WTC11 (cell line): ENCODE measurements at regions not wholly inside any gene's neighbourhood (a gene's known extent, or its start where the extent isn't known, plus 50 kb on each side); places are given as distances from the start of the nearest gene placed in this dataset.

Source experiments
- ATAC-seq: fragments of 200-7000 bp; cut with Tn5 transposase; 2 replicates; pipeline ENCODE4 v1.10.0; 2021; ENCODE audit warnings: mild to moderate bottlenecking, moderate library complexity
- CTCF ChIA-PET: fragments of 300-600 bp; sonication (Branson Sonifier 250); formaldehyde crosslinking; loops from one replicate; lab custom pipeline; 2021; ENCODE audit warnings: antibody characterized with exemption; lab: Charles Lee
- POLR2A ChIA-PET: fragments of 350-600 bp; sonication (Branson Sonifier 250); formaldehyde crosslinking; loops from one replicate; lab custom pipeline; 2021; ENCODE audit warnings: antibody characterized with exemption; lab: Charles Lee
- DNase-seq: peaks from one replicate; pipeline ENCODE4 v3.0.0; 2021; ENCODE audit warnings: low spot score
- H3K27ac Mint-ChIP-seq: 2 replicates; pipeline ENCODE4 v1.8.0; 2021; ENCODE audit warnings: mixed read lengths
- H3K27me3 Mint-ChIP-seq: 2 replicates; pipeline ENCODE4 v1.8.0; 2021; ENCODE audit warnings: low read depth, mild to moderate bottlenecking, moderate library complexity, mixed read lengths
- H3K36me3 Mint-ChIP-seq: 2 replicates; pipeline ENCODE4 v1.8.0; 2021; ENCODE audit warnings: mixed read lengths
- H3K4me1 Mint-ChIP-seq: 2 replicates; pipeline ENCODE4 v1.8.0; 2022; ENCODE audit warnings: mixed read lengths
- H3K4me3 Mint-ChIP-seq: 2 replicates; pipeline ENCODE4 v1.8.0; 2021; ENCODE audit warnings: mild to moderate bottlenecking, moderate library complexity, mixed read lengths
- H3K9me3 Mint-ChIP-seq: 2 replicates; pipeline ENCODE4 v1.8.0; 2021; ENCODE audit warnings: mixed read lengths
- EMX1 ChIP-seq: fragments of 250-450 bp; sonication (Bioruptor Pico); IDR thresholded peaks from 2 replicates; pipeline ENCODE4 v1.8.0; 2021; ENCODE audit warnings: mild to moderate bottlenecking
- FOXJ3 ChIP-seq: sonication (generic); formaldehyde crosslinking; IDR thresholded peaks from 2 replicates; pipeline ENCODE4 v1.9.0; 2021; ENCODE audit warnings: missing genetic modification reagents, mild to moderate bottlenecking, borderline replicate concordance
- FOXK1 ChIP-seq: sonication (generic); formaldehyde crosslinking; IDR thresholded peaks from 2 replicates; pipeline ENCODE4 v1.8.0; 2022; ENCODE audit warnings: mild to moderate bottlenecking, moderate library complexity, missing genetic modification reagents
- FOXP1 ChIP-seq: sonication (generic); formaldehyde crosslinking; IDR thresholded peaks from 2 replicates; pipeline ENCODE4 v1.8.0; 2022; ENCODE audit warnings: missing genetic modification reagents, mild to moderate bottlenecking, moderate library complexity, borderline replicate concordance
- HMGA2 ChIP-seq: fragments of 250-450 bp; sonication (Bioruptor Pico); IDR thresholded peaks from 2 replicates; pipeline ENCODE4 v1.4.0; 2021; ENCODE audit warnings: mild to moderate bottlenecking, moderate library complexity
- IRF2 ChIP-seq: sonication (generic); formaldehyde crosslinking; IDR thresholded peaks from 2 replicates; pipeline ENCODE4 v1.8.0; 2022; ENCODE audit warnings: low read depth, missing genetic modification reagents, borderline replicate concordance
- JAZF1 ChIP-seq: fragments of 250-450 bp; sonication (Bioruptor Pico); IDR thresholded peaks from 2 replicates; pipeline ENCODE4 v1.9.0; 2021; ENCODE audit warnings: moderate library complexity, mild to moderate bottlenecking, inconsistent platforms
- MAX ChIP-seq: sonication (generic); formaldehyde crosslinking; IDR thresholded peaks from 2 replicates; pipeline ENCODE4 v1.8.0; 2022; ENCODE audit warnings: mild to moderate bottlenecking, missing genetic modification reagents
- NFYB ChIP-seq: sonication (generic); formaldehyde crosslinking; conservative IDR thresholded peaks from 2 replicates; pipeline ENCODE4 v1.8.0; 2022; ENCODE audit warnings: low read depth, missing genetic modification reagents
- NR1H2 ChIP-seq: sonication (generic); formaldehyde crosslinking; IDR thresholded peaks from 2 replicates; pipeline ENCODE4 v1.9.0; 2021; ENCODE audit warnings: mild to moderate bottlenecking, moderate library complexity, missing genetic modification reagents
- NR3C1 ChIP-seq: sonication (generic); formaldehyde crosslinking; conservative IDR thresholded peaks from 2 replicates; pipeline ENCODE4 v1.8.1; 2023; ENCODE audit warnings: low read depth, mild to moderate bottlenecking, missing genetic modification reagents
- SMAD3 ChIP-seq: sonication (generic); formaldehyde crosslinking; IDR thresholded peaks from 2 replicates; pipeline ENCODE4 v1.8.0; 2022; ENCODE audit warnings: missing genetic modification reagents, mild to moderate bottlenecking, borderline replicate concordance
- SMAD4 ChIP-seq: sonication (generic); formaldehyde crosslinking; IDR thresholded peaks from 2 replicates; pipeline ENCODE4 v1.8.0; 2022; ENCODE audit warnings: mild to moderate bottlenecking, missing genetic modification reagents
- TCF7 ChIP-seq: sonication (generic); formaldehyde crosslinking; IDR thresholded peaks from 2 replicates; pipeline ENCODE4 v1.8.0; 2022; ENCODE audit warnings: mild to moderate bottlenecking, low read depth, missing genetic modification reagents, moderate library complexity
- TP53 ChIP-seq: sonication (generic); formaldehyde crosslinking; IDR thresholded peaks from 2 replicates; pipeline ENCODE4 v1.8.1; 2023; ENCODE audit warnings: mild to moderate bottlenecking, missing genetic modification reagents
- ZMAT4 ChIP-seq: fragments of 250-450 bp; sonication (Bioruptor Pico); IDR thresholded peaks from 2 replicates; pipeline ENCODE4 v1.9.0; 2021; ENCODE audit warnings: mild to moderate bottlenecking
- ZNF121 ChIP-seq: sonication (generic); formaldehyde crosslinking; IDR thresholded peaks from 2 replicates; pipeline ENCODE4 v1.8.0; 2023; ENCODE audit warnings: missing genetic modification reagents
- ZNF232 ChIP-seq: sonication (generic); formaldehyde crosslinking; IDR thresholded peaks from 2 replicates; pipeline ENCODE4 v1.8.0; 2022; ENCODE audit warnings: mild to moderate bottlenecking, missing genetic modification reagents
- ZNF263 ChIP-seq: sonication (generic); formaldehyde crosslinking; IDR thresholded peaks from 2 replicates; pipeline ENCODE4 v1.8.1; 2022; ENCODE audit warnings: low read depth, mild to moderate bottlenecking, moderate library complexity, missing genetic modification reagents
- ZNF423 ChIP-seq: fragments of 250-450 bp; sonication (Bioruptor Pico); IDR thresholded peaks from 2 replicates; pipeline ENCODE4 v2.1.2; 2022; ENCODE audit warnings: mild to moderate bottlenecking, moderate library complexity
- TF ChIP-seq, protein P1 (sequence below): sonication (generic); formaldehyde crosslinking; IDR thresholded peaks from 2 replicates; pipeline ENCODE4 v1.8.1; 2022; ENCODE audit warnings: mild to moderate bottlenecking, moderate library complexity, missing genetic modification reagents
- TF ChIP-seq, protein P2 (sequence below): sonication (generic); formaldehyde crosslinking; IDR thresholded peaks from 2 replicates; pipeline ENCODE4 v1.8.0; 2022; ENCODE audit warnings: mild to moderate bottlenecking, missing genetic modification reagents
- TF ChIP-seq, protein P3 (sequence below): sonication (generic); formaldehyde crosslinking; IDR thresholded peaks from 2 replicates; pipeline ENCODE4 v1.8.1; 2023; ENCODE audit warnings: mild to moderate bottlenecking, missing genetic modification reagents
- TF ChIP-seq, protein P4 (sequence below): fragments of 250-450 bp; sonication (Bioruptor Pico); IDR thresholded peaks from 2 replicates; pipeline ENCODE4 v1.9.0; 2021; ENCODE audit warnings: moderate library complexity, mild to moderate bottlenecking, inconsistent platforms, borderline replicate concordance
- TF ChIP-seq, protein P5 (sequence below): sonication (generic); formaldehyde crosslinking; IDR thresholded peaks from 2 replicates; pipeline ENCODE4 v1.8.1; 2023; ENCODE audit warnings: mild to moderate bottlenecking, missing genetic modification reagents, moderate library complexity
- TF ChIP-seq, protein P6 (sequence below): sonication (generic); formaldehyde crosslinking; conservative IDR thresholded peaks from 2 replicates; pipeline ENCODE4 v1.8.1; 2022; ENCODE audit warnings: mild to moderate bottlenecking, missing genetic modification reagents

DNA sequence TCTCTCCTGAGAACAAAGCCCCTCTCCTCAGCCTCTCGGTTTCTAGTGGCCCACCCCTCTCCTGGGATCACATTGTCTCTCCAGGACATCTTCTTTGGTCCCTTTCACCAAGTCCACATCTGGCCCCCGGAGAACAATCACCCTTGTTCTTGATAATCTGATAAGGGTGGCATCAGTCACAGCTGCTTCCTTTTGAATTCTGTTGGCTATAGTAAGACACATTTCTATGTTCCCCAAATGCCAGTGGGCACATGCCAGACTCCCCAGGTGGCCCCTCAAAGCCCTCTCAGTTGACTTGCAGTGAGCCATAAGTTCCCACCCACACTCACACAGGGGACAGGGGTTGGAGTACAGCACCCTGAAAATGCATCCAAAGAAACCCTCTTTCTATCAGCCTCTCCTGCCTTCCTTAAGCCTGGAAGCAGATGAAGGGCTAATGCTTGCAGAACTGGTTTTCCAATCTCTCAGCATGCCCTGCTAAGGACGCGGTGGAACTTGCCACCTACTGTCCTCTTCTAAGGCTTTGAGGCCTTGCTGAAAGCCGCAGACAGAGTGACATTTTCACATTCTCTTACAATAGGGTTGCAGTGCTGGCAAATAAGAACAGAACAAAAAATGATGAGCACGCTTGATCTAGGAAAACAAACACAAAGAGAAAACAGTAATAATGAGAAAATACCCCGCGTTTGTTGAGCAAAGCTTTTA is 101.3 kb upstream of the SLCO3A1 start:
- TF ChIP-seq ZNF232 (CRISPR knock-in tag) (no peak), IRF2 (no peak), FOXP1 (CRISPR knock-in tag) (no peak)
- TF ChIP-seq, protein P1, sequence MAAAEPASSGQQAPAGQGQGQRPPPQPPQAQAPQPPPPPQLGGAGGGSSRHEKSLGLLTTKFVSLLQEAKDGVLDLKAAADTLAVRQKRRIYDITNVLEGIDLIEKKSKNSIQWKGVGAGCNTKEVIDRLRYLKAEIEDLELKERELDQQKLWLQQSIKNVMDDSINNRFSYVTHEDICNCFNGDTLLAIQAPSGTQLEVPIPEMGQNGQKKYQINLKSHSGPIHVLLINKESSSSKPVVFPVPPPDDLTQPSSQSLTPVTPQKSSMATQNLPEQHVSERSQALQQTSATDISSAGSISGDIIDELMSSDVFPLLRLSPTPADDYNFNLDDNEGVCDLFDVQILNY (CRISPR knock-in tag), result no peak
- Mint-ChIP-seq H3K36me3 (peaks cover 13% of the 10 kb centered on the region), H3K9me3 (peaks cover 14% of the 10 kb centered on the region), H3K27me3 (peaks cover 4% of the 10 kb centered on the region; the same call in 1 of the 2 replicates), H3K27ac (no peak overlapping the region), H3K4me3 (no peak overlapping the region), H3K4me1 (peaks cover 6% of the 10 kb centered on the region; the same call in 1 of the 2 replicates)
- ATAC-seq (no peak), DNase-seq (no peak)
- CTCF ChIA-PET, result interaction anchor here (1.1 kb wide), 1 partner anchor 46 kb away, joined by 6 read pairs; no protein-coding TSS in a partner anchor
- POLR2A ChIA-PET, result no interaction called here

DNA sequence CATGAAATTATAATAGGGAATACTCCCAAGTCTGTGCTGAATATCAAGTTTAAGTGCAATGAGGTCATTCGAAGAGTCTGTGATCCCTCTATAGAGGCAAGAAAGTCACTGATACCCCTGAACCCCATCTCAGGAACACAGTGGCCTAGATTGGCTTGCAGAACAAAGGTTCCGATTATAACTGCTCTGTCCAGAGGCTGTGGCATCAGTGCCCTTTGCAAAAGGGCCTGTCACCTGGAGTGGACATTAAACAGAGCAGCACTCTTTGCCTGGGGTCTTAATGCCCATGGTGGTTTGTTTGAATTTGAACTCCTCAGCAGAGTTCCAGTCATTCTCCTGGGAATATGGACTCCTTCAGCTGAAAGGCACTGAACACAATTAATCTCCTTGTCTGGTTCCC is 93.9 kb upstream of the SLCO3A1 start:
- H3K36me3 Mint-ChIP-seq, result no peaks in the 10 kb centered on the region
- TF ChIP-seq, protein P2, sequence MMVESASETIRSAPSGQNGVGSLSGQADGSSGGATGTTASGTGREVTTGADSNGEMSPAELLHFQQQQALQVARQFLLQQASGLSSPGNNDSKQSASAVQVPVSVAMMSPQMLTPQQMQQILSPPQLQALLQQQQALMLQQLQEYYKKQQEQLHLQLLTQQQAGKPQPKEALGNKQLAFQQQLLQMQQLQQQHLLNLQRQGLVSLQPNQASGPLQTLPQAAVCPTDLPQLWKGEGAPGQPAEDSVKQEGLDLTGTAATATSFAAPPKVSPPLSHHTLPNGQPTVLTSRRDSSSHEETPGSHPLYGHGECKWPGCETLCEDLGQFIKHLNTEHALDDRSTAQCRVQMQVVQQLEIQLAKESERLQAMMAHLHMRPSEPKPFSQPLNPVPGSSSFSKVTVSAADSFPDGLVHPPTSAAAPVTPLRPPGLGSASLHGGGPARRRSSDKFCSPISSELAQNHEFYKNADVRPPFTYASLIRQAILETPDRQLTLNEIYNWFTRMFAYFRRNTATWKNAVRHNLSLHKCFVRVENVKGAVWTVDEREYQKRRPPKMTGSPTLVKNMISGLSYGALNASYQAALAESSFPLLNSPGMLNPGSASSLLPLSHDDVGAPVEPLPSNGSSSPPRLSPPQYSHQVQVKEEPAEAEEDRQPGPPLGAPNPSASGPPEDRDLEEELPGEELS (CRISPR knock-in tag), result no peak
- TF ChIP-seq FOXK1 (CRISPR knock-in tag), result no peak
- TF ChIP-seq JAZF1 (CRISPR knock-in tag), result no peak
- no peak for TF ChIP-seq HMGA2 (CRISPR knock-in tag)
- TF ChIP-seq TP53, result no peak
- no peak for TF ChIP-seq SMAD3
- TF ChIP-seq, protein P3, sequence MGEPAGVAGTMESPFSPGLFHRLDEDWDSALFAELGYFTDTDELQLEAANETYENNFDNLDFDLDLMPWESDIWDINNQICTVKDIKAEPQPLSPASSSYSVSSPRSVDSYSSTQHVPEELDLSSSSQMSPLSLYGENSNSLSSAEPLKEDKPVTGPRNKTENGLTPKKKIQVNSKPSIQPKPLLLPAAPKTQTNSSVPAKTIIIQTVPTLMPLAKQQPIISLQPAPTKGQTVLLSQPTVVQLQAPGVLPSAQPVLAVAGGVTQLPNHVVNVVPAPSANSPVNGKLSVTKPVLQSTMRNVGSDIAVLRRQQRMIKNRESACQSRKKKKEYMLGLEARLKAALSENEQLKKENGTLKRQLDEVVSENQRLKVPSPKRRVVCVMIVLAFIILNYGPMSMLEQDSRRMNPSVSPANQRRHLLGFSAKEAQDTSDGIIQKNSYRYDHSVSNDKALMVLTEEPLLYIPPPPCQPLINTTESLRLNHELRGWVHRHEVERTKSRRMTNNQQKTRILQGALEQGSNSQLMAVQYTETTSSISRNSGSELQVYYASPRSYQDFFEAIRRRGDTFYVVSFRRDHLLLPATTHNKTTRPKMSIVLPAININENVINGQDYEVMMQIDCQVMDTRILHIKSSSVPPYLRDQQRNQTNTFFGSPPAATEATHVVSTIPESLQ (CRISPR knock-in tag), result no peak
- TF ChIP-seq SMAD4 (CRISPR knock-in tag), result no peak
- TF ChIP-seq ZNF423 (CRISPR knock-in tag), result no peak
- TF ChIP-seq, protein P4, sequence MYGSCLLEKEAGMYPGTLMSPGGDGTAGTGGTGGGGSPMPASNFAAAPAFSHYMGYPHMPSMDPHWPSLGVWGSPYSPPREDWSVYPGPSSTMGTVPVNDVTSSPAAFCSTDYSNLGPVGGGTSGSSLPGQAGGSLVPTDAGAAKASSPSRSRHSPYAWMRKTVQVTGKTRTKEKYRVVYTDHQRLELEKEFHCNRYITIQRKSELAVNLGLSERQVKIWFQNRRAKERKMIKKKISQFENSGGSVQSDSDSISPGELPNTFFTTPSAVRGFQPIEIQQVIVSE (CRISPR knock-in tag), result no peak
- no peak for TF ChIP-seq TCF7
- H3K4me1 Mint-ChIP-seq, result peaks cover 15% of the 10 kb centered on the region
- POLR2A ChIA-PET, result no interaction called here
- H3K27ac Mint-ChIP-seq, result no peak overlapping the region
- no peaks in the 10 kb centered on the region for H3K9me3 Mint-ChIP-seq
- DNase-seq, result no peak
- H3K27me3 Mint-ChIP-seq, result peaks cover 2% of the 10 kb centered on the region; the same call in 1 of the 2 replicates
- no peak for ATAC-seq
- CTCF ChIA-PET, result no interaction called here
- no peak overlapping the region for H3K4me3 Mint-ChIP-seq

GRCh38 chr15:91765660-91766059 is 87.8 kb upstream of the SLCO3A1 start:
- H3K4me1 Mint-ChIP-seq, result peaks cover 26% of the 10 kb centered on the region
- H3K9me3 Mint-ChIP-seq, result no peaks in the 10 kb centered on the region
- ATAC-seq (no peak), DNase-seq (no peak)
- no peak for TF ChIP-seq ZNF121 (CRISPR knock-in tag)
- no peak for TF ChIP-seq NR1H2 (CRISPR knock-in tag)
- no peak for TF ChIP-seq JAZF1 (CRISPR knock-in tag)
- no peak for TF ChIP-seq NR3C1
- TF ChIP-seq MAX (CRISPR knock-in tag), result no peak
- TF ChIP-seq IRF2, result no peak
- no peak for TF ChIP-seq FOXJ3
- no peak for TF ChIP-seq FOXP1 (CRISPR knock-in tag)
- TF ChIP-seq ZNF263, result no peak
- TF ChIP-seq, protein P5, sequence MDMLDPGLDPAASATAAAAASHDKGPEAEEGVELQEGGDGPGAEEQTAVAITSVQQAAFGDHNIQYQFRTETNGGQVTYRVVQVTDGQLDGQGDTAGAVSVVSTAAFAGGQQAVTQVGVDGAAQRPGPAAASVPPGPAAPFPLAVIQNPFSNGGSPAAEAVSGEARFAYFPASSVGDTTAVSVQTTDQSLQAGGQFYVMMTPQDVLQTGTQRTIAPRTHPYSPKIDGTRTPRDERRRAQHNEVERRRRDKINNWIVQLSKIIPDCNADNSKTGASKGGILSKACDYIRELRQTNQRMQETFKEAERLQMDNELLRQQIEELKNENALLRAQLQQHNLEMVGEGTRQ (CRISPR knock-in tag), result 0 out of 2 replicates have a peak, but pooled peaks have one; percentile 28
- TF ChIP-seq NFYB (CRISPR knock-in tag), result 0 out of 2 replicates have a peak, but pooled peaks have one; percentile 15
- TF ChIP-seq, protein P6, sequence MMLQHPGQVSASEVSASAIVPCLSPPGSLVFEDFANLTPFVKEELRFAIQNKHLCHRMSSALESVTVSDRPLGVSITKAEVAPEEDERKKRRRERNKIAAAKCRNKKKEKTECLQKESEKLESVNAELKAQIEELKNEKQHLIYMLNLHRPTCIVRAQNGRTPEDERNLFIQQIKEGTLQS (CRISPR knock-in tag), result no peak
- no peak for TF ChIP-seq EMX1 (CRISPR knock-in tag)
- TF ChIP-seq ZMAT4, result no peak
- H3K27ac Mint-ChIP-seq, result no peak overlapping the region
- peaks cover 19% of the 10 kb centered on the region for H3K27me3 Mint-ChIP-seq
- POLR2A ChIA-PET, result no interaction called here
- CTCF ChIA-PET, result interaction anchor here (1.4 kb wide), 1 partner anchor 59 kb away, joined by 8 read pairs; no protein-coding TSS in a partner anchor
- H3K36me3 Mint-ChIP-seq, result no peaks in the 10 kb centered on the region
- H3K4me3 Mint-ChIP-seq, result no peak overlapping the region
